WTC11 (cell line): ENCODE measurements at regions not wholly inside any gene's neighbourhood (a gene's known extent, or its start where the extent isn't known, plus 50 kb on each side); places are given as distances from the start of the nearest gene placed in this dataset.

ENCODE experiments used
- ATAC-seq: fragments of 200-7000 bp; cut with Tn5 transposase; 2 replicates; pipeline ENCODE4 v1.10.0; 2021; ENCODE audit warnings: mild to moderate bottlenecking, moderate library complexity
- CTCF ChIA-PET: fragments of 300-600 bp; sonication (Branson Sonifier 250); formaldehyde crosslinking; loops from one replicate; lab custom pipeline; 2021; ENCODE audit warnings: antibody characterized with exemption; lab: Charles Lee
- POLR2A ChIA-PET: fragments of 350-600 bp; sonication (Branson Sonifier 250); formaldehyde crosslinking; loops from one replicate; lab custom pipeline; 2021; ENCODE audit warnings: antibody characterized with exemption; lab: Charles Lee
- DNase-seq: peaks from one replicate; pipeline ENCODE4 v3.0.0; 2021; ENCODE audit warnings: low spot score
- H3K27ac Mint-ChIP-seq: 2 replicates; pipeline ENCODE4 v1.8.0; 2021; ENCODE audit warnings: mixed read lengths
- H3K27me3 Mint-ChIP-seq: 2 replicates; pipeline ENCODE4 v1.8.0; 2021; ENCODE audit warnings: low read depth, mild to moderate bottlenecking, moderate library complexity, mixed read lengths
- H3K36me3 Mint-ChIP-seq: 2 replicates; pipeline ENCODE4 v1.8.0; 2021; ENCODE audit warnings: mixed read lengths
- H3K4me1 Mint-ChIP-seq: 2 replicates; pipeline ENCODE4 v1.8.0; 2022; ENCODE audit warnings: mixed read lengths
- H3K4me3 Mint-ChIP-seq: 2 replicates; pipeline ENCODE4 v1.8.0; 2021; ENCODE audit warnings: mild to moderate bottlenecking, moderate library complexity, mixed read lengths
- H3K9me3 Mint-ChIP-seq: 2 replicates; pipeline ENCODE4 v1.8.0; 2021; ENCODE audit warnings: mixed read lengths
- ETV6 ChIP-seq: sonication (generic); formaldehyde crosslinking; IDR thresholded peaks from 2 replicates; pipeline ENCODE4 v1.8.1; 2022; ENCODE audit warnings: mild to moderate bottlenecking, missing genetic modification reagents
- GTF2I ChIP-seq: fragments of 250-450 bp; sonication (Bioruptor Pico); conservative IDR thresholded peaks from 2 replicates; pipeline ENCODE4 v1.4.0; 2021; ENCODE audit warnings: mild to moderate bottlenecking
- IRF2 ChIP-seq: sonication (generic); formaldehyde crosslinking; IDR thresholded peaks from 2 replicates; pipeline ENCODE4 v1.8.0; 2022; ENCODE audit warnings: low read depth, missing genetic modification reagents, borderline replicate concordance
- JAZF1 ChIP-seq: fragments of 250-450 bp; sonication (Bioruptor Pico); IDR thresholded peaks from 2 replicates; pipeline ENCODE4 v1.9.0; 2021; ENCODE audit warnings: moderate library complexity, mild to moderate bottlenecking, inconsistent platforms
- NFE2L1 ChIP-seq: sonication (generic); formaldehyde crosslinking; IDR thresholded peaks from 2 replicates; pipeline ENCODE4 v1.8.1; 2023; ENCODE audit warnings: missing genetic modification reagents
- NFYB ChIP-seq: sonication (generic); formaldehyde crosslinking; conservative IDR thresholded peaks from 2 replicates; pipeline ENCODE4 v1.8.0; 2022; ENCODE audit warnings: low read depth, missing genetic modification reagents
- NR2C2 ChIP-seq: sonication (generic); formaldehyde crosslinking; IDR thresholded peaks from 2 replicates; pipeline ENCODE4 v1.8.0; 2022; ENCODE audit warnings: mild to moderate bottlenecking, missing genetic modification reagents
- SMAD3 ChIP-seq: sonication (generic); formaldehyde crosslinking; IDR thresholded peaks from 2 replicates; pipeline ENCODE4 v1.8.0; 2022; ENCODE audit warnings: missing genetic modification reagents, mild to moderate bottlenecking, borderline replicate concordance
- TP53 ChIP-seq: sonication (generic); formaldehyde crosslinking; IDR thresholded peaks from 2 replicates; pipeline ENCODE4 v1.8.1; 2023; ENCODE audit warnings: mild to moderate bottlenecking, missing genetic modification reagents
- ZNF121 ChIP-seq: sonication (generic); formaldehyde crosslinking; IDR thresholded peaks from 2 replicates; pipeline ENCODE4 v1.8.0; 2023; ENCODE audit warnings: missing genetic modification reagents
- ZNF423 ChIP-seq: fragments of 250-450 bp; sonication (Bioruptor Pico); IDR thresholded peaks from 2 replicates; pipeline ENCODE4 v2.1.2; 2022; ENCODE audit warnings: mild to moderate bottlenecking, moderate library complexity
- ZNF671 ChIP-seq: fragments of 250-450 bp; sonication (Bioruptor Pico); IDR thresholded peaks from 2 replicates; pipeline ENCODE4 v1.8.0; 2021; ENCODE audit warnings: mild to moderate bottlenecking
- TF ChIP-seq, protein P1 (sequence below): sonication (generic); formaldehyde crosslinking; IDR thresholded peaks from 2 replicates; pipeline ENCODE4 v1.8.1; 2023; ENCODE audit warnings: mild to moderate bottlenecking, missing genetic modification reagents, moderate library complexity
- TF ChIP-seq, protein P2 (sequence below): fragments of 250-450 bp; sonication (Bioruptor Pico); IDR thresholded peaks from 2 replicates; pipeline ENCODE4 v1.9.0; 2021; ENCODE audit warnings: mild to moderate bottlenecking
- TF ChIP-seq, protein P3 (sequence below): sonication (generic); formaldehyde crosslinking; IDR thresholded peaks from 2 replicates; pipeline ENCODE4 v1.8.1; 2023; ENCODE audit warnings: mild to moderate bottlenecking, missing genetic modification reagents
- TF ChIP-seq, protein P4 (sequence below): fragments of 250-450 bp; sonication (Bioruptor Pico); IDR thresholded peaks from 2 replicates; pipeline ENCODE4 v1.8.0; 2021; ENCODE audit warnings: mild to moderate bottlenecking
- TF ChIP-seq, protein P5 (sequence below): sonication (generic); formaldehyde crosslinking; IDR thresholded peaks from 2 replicates; pipeline ENCODE4 v1.8.1; 2023; ENCODE audit warnings: mild to moderate bottlenecking, missing genetic modification reagents, borderline replicate concordance
- TF ChIP-seq, protein P6 (sequence below): sonication (generic); formaldehyde crosslinking; IDR thresholded peaks from 2 replicates; pipeline ENCODE4 v1.8.1; 2022; ENCODE audit warnings: low read depth, mild to moderate bottlenecking, moderate library complexity, missing genetic modification reagents, borderline replicate concordance
- TF ChIP-seq, protein P7 (sequence below): fragments of 250-450 bp; sonication (Bioruptor Pico); IDR thresholded peaks from 2 replicates; pipeline ENCODE4 v1.9.0; 2021; ENCODE audit warnings: mild to moderate bottlenecking, borderline replicate concordance

DNA sequence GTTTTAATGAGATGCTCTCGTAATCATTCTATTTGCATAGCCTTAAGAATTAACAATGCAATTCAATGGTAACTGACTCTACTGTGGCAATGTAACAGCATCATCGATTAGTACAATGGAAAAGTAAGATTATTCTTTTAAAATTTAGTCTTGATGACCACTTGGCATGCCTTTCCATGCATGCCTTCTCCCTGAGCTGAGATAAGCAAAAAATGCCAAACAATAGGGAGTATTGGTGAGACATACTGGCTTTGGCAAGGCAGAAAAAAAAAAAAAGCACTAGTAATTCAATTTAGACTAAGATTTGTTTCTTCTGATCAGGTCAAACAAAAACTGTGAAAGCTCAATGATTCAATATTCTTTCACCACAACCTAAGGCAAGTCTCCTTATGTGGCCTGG is 110.8 kb upstream of the TRIB2 start (continued):
- TF ChIP-seq, protein P1, sequence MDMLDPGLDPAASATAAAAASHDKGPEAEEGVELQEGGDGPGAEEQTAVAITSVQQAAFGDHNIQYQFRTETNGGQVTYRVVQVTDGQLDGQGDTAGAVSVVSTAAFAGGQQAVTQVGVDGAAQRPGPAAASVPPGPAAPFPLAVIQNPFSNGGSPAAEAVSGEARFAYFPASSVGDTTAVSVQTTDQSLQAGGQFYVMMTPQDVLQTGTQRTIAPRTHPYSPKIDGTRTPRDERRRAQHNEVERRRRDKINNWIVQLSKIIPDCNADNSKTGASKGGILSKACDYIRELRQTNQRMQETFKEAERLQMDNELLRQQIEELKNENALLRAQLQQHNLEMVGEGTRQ (CRISPR knock-in tag): no peak
- TF ChIP-seq SMAD3 (CRISPR knock-in tag) (no peak), GTF2I (CRISPR knock-in tag) (no peak), ZNF121 (CRISPR knock-in tag) (no peak), IRF2 (CRISPR knock-in tag) (no peak), JAZF1 (CRISPR knock-in tag) (no peak), NFYB (CRISPR knock-in tag) (no peak)
- TF ChIP-seq, protein P2, sequence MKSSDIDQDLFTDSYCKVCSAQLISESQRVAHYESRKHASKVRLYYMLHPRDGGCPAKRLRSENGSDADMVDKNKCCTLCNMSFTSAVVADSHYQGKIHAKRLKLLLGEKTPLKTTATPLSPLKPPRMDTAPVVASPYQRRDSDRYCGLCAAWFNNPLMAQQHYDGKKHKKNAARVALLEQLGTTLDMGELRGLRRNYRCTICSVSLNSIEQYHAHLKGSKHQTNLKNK: no peak

DNA sequence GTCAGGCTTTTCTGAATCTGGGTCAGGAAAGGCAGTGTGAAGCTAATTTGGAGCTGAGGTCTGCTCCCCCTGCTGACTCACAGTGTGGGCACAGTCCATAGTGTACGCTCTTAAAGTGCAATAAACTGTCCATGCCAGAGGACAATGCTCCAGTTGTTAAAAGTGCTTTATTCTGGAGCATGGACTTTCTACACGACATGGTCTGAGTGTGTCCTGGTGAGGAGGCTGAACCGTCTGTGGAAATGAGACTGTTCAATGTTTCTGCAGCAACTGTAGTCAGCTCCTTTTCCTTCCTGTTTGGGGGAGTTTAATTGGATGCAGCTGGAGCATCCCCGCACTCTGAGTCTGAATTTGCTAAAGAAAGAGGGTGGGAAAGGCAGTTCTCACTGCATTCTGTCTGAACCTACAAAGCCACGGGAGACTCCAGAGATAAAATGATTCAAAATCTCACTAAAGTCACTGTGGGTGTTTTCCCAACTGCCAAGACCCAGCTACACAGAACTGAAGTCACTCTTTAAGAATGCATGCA is 110.2 kb upstream of the TRIB2 start:
- H3K27ac Mint-ChIP-seq: no peak overlapping the region
- TF ChIP-seq, protein P3, sequence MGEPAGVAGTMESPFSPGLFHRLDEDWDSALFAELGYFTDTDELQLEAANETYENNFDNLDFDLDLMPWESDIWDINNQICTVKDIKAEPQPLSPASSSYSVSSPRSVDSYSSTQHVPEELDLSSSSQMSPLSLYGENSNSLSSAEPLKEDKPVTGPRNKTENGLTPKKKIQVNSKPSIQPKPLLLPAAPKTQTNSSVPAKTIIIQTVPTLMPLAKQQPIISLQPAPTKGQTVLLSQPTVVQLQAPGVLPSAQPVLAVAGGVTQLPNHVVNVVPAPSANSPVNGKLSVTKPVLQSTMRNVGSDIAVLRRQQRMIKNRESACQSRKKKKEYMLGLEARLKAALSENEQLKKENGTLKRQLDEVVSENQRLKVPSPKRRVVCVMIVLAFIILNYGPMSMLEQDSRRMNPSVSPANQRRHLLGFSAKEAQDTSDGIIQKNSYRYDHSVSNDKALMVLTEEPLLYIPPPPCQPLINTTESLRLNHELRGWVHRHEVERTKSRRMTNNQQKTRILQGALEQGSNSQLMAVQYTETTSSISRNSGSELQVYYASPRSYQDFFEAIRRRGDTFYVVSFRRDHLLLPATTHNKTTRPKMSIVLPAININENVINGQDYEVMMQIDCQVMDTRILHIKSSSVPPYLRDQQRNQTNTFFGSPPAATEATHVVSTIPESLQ (CRISPR knock-in tag): no peak
- CTCF ChIA-PET: interaction anchor here (0.8 to 1.2 kb wide), 2 partner anchors 58 to 110 kb away, joined by 3 to 5 read pairs; partner anchors contain the start of gene TRIB2
- DNase-seq (no peak), ATAC-seq (peak; percentile 53)
- peaks cover 17% of the 10 kb centered on the region for H3K4me1 Mint-ChIP-seq
- no peaks in the 10 kb centered on the region for H3K9me3 Mint-ChIP-seq
- no peaks in the 10 kb centered on the region for H3K27me3 Mint-ChIP-seq
- POLR2A ChIA-PET: no interaction called here
- H3K36me3 Mint-ChIP-seq: no peaks in the 10 kb centered on the region
- no peak overlapping the region for H3K4me3 Mint-ChIP-seq

DNA sequence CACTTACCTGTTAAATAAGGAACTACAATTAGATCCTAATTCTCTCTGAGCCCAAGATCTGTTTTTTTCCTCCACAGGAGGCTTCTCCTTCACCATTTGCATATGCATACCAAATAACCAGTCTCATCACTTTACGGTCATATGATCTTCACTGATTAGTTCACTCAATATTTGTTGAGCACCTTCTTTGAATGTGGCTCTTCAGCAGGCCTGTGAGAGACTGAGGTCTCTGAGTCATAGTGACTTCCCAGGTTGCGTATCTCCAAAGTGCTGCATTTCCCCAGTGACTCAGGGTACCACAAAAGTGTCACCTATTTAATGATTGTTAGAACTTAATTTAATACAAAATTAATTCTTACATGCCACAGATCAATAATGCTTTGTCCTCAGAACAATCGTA is 108.8 kb upstream of the TRIB2 start:
- Mint-ChIP-seq H3K9me3 (no peaks in the 10 kb centered on the region), H3K27me3 (no peaks in the 10 kb centered on the region), H3K36me3 (no peaks in the 10 kb centered on the region), H3K4me1 (peaks cover 16% of the 10 kb centered on the region), H3K4me3 (no peak overlapping the region), H3K27ac (no peak overlapping the region)
- DNase-seq (no peak), ATAC-seq (no peak)
- ChIA-PET CTCF (no interaction called here), POLR2A (no interaction called here)
- TF ChIP-seq ZNF671 (CRISPR knock-in tag) (no peak), TP53 (CRISPR knock-in tag) (no peak), NR2C2 (CRISPR knock-in tag) (no peak), ETV6 (CRISPR knock-in tag) (no peak), SMAD3 (CRISPR knock-in tag) (no peak), NFE2L1 (CRISPR knock-in tag) (no peak), ZNF423 (no peak)
- TF ChIP-seq, protein P4, sequence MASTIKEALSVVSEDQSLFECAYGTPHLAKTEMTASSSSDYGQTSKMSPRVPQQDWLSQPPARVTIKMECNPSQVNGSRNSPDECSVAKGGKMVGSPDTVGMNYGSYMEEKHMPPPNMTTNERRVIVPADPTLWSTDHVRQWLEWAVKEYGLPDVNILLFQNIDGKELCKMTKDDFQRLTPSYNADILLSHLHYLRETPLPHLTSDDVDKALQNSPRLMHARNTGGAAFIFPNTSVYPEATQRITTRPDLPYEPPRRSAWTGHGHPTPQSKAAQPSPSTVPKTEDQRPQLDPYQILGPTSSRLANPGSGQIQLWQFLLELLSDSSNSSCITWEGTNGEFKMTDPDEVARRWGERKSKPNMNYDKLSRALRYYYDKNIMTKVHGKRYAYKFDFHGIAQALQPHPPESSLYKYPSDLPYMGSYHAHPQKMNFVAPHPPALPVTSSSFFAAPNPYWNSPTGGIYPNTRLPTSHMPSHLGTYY (CRISPR knock-in tag): no peak
- TF ChIP-seq, protein P5, sequence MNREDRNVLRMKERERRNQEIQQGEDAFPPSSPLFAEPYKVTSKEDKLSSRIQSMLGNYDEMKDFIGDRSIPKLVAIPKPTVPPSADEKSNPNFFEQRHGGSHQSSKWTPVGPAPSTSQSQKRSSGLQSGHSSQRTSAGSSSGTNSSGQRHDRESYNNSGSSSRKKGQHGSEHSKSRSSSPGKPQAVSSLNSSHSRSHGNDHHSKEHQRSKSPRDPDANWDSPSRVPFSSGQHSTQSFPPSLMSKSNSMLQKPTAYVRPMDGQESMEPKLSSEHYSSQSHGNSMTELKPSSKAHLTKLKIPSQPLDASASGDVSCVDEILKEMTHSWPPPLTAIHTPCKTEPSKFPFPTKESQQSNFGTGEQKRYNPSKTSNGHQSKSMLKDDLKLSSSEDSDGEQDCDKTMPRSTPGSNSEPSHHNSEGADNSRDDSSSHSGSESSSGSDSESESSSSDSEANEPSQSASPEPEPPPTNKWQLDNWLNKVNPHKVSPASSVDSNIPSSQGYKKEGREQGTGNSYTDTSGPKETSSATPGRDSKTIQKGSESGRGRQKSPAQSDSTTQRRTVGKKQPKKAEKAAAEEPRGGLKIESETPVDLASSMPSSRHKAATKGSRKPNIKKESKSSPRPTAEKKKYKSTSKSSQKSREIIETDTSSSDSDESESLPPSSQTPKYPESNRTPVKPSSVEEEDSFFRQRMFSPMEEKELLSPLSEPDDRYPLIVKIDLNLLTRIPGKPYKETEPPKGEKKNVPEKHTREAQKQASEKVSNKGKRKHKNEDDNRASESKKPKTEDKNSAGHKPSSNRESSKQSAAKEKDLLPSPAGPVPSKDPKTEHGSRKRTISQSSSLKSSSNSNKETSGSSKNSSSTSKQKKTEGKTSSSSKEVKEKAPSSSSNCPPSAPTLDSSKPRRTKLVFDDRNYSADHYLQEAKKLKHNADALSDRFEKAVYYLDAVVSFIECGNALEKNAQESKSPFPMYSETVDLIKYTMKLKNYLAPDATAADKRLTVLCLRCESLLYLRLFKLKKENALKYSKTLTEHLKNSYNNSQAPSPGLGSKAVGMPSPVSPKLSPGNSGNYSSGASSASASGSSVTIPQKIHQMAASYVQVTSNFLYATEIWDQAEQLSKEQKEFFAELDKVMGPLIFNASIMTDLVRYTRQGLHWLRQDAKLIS (CRISPR knock-in tag): no peak
- TF ChIP-seq, protein P6, sequence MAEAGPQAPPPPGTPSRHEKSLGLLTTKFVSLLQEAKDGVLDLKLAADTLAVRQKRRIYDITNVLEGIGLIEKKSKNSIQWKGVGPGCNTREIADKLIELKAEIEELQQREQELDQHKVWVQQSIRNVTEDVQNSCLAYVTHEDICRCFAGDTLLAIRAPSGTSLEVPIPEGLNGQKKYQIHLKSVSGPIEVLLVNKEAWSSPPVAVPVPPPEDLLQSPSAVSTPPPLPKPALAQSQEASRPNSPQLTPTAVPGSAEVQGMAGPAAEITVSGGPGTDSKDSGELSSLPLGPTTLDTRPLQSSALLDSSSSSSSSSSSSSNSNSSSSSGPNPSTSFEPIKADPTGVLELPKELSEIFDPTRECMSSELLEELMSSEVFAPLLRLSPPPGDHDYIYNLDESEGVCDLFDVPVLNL (CRISPR knock-in tag): no peak
- TF ChIP-seq, protein P7, sequence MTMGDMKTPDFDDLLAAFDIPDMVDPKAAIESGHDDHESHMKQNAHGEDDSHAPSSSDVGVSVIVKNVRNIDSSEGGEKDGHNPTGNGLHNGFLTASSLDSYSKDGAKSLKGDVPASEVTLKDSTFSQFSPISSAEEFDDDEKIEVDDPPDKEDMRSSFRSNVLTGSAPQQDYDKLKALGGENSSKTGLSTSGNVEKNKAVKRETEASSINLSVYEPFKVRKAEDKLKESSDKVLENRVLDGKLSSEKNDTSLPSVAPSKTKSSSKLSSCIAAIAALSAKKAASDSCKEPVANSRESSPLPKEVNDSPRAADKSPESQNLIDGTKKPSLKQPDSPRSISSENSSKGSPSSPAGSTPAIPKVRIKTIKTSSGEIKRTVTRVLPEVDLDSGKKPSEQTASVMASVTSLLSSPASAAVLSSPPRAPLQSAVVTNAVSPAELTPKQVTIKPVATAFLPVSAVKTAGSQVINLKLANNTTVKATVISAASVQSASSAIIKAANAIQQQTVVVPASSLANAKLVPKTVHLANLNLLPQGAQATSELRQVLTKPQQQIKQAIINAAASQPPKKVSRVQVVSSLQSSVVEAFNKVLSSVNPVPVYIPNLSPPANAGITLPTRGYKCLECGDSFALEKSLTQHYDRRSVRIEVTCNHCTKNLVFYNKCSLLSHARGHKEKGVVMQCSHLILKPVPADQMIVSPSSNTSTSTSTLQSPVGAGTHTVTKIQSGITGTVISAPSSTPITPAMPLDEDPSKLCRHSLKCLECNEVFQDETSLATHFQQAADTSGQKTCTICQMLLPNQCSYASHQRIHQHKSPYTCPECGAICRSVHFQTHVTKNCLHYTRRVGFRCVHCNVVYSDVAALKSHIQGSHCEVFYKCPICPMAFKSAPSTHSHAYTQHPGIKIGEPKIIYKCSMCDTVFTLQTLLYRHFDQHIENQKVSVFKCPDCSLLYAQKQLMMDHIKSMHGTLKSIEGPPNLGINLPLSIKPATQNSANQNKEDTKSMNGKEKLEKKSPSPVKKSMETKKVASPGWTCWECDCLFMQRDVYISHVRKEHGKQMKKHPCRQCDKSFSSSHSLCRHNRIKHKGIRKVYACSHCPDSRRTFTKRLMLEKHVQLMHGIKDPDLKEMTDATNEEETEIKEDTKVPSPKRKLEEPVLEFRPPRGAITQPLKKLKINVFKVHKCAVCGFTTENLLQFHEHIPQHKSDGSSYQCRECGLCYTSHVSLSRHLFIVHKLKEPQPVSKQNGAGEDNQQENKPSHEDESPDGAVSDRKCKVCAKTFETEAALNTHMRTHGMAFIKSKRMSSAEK (CRISPR knock-in tag): no peak
